ENCODE measurements at regions not wholly inside any gene's neighbourhood (a gene's known extent, or its start where the extent isn't known, plus 50 kb on each side); places are given as distances from the start of the nearest gene placed in this dataset.

DNA sequence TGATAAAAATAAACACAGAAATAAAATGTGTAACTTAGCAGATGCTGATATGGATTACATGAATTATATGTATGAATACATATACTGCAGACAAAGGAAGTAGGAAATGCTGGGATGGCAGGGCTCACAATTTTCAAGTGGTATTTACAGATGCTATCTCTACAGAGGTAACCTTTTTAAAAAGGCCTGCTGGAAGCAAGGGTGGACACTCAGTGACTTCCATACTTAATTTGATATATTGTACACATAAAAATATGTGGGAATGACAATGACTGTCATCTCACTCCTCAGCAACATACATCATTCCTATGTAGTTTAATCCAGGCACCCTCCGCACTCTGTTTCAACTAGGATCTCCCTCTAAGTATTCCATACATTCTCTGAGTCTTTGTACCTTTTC lies 452.9 kb downstream of the DTHD1 start:
- no peak for TF ChIP-seq POLR2A (IDR thresholded peaks at IDR 0.05)
- TF ChIP-seq, protein P1, sequence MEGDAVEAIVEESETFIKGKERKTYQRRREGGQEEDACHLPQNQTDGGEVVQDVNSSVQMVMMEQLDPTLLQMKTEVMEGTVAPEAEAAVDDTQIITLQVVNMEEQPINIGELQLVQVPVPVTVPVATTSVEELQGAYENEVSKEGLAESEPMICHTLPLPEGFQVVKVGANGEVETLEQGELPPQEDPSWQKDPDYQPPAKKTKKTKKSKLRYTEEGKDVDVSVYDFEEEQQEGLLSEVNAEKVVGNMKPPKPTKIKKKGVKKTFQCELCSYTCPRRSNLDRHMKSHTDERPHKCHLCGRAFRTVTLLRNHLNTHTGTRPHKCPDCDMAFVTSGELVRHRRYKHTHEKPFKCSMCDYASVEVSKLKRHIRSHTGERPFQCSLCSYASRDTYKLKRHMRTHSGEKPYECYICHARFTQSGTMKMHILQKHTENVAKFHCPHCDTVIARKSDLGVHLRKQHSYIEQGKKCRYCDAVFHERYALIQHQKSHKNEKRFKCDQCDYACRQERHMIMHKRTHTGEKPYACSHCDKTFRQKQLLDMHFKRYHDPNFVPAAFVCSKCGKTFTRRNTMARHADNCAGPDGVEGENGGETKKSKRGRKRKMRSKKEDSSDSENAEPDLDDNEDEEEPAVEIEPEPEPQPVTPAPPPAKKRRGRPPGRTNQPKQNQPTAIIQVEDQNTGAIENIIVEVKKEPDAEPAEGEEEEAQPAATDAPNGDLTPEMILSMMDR (IDR thresholded peaks at IDR 0.05), result no peak
- no peak for TF ChIP-seq EP300 (IDR thresholded peaks at IDR 0.05)

Data from ovary (tissue), 3 donors.